ENCODE measurements at regions not wholly inside any gene's neighbourhood (a gene's known extent, or its start where the extent isn't known, plus 50 kb on each side); places are given as distances from the start of the nearest gene placed in this dataset.

GRCh38 chr2:8413589-8414135, 268.2 kb upstream of the ID2 start:
- ATAC-seq (ENCODE audit: low read depth in 2 of 2) (no peak), DNase-seq (no peak)
- Mint-ChIP-seq H3K36me3 (peaks cover 0 to 4% of the 10 kb centered on the region in 2 donors), H3K27ac (no peak overlapping the region), H3K9me3 (no peaks in the 10 kb centered on the region), H3K27me3 (peaks cover 55 to 69% (median 58%) of the 10 kb centered on the region in 3 donors), H3K4me1 (no peaks in the 10 kb centered on the region), H3K4me3 (no peak overlapping the region)

GRCh38 chr2:8414946-8415879, 266.6 kb upstream of the ID2 start:
- peaks cover 0 to 3% (median 0%) of the 10 kb centered on the region in 7 donors for H3K9me3 Mint-ChIP-seq
- ATAC-seq (ENCODE audit: low read depth in 2 of 2) (no peak), DNase-seq (no peak)
- H3K4me3 Mint-ChIP-seq: no peak overlapping the region
- peaks cover 57 to 71% (median 61%) of the 10 kb centered on the region in 3 donors for H3K27me3 Mint-ChIP-seq
- no peaks in the 10 kb centered on the region for H3K4me1 Mint-ChIP-seq
- H3K27ac Mint-ChIP-seq: no peak overlapping the region
- H3K36me3 Mint-ChIP-seq: peaks cover 0 to 4% of the 10 kb centered on the region in 2 donors

DNA sequence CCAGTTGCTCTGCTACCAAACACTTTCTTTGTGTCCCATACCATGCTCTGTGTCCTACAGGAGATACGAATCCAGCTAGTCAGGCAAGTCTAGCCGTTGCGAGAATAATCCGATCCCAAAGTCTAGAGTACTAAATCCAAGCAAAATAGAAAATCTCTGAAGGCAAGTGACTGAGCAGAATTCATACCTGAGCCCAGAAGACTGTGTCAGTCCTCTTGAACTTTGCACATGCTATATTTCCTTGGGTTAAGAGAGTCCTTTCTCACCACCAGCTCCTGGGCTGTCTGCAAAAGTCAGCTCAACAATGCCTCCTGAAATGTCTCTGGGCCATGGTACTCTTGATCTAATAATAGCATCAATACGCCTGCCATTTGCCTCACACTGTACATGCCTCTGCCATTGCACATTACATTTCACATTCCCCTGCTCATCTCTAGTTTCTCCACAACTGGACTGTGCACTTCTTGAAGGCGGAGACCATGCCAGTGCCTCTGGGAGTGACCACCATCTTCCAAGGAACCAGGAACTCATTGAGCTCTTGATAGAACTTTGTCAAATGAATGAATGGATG, 265.8 kb upstream of the ID2 start:
- Mint-ChIP-seq H3K27me3 (peaks cover 62 to 73% (median 65%) of the 10 kb centered on the region in 3 donors), H3K27ac (peak overlapping the region in 1 of 6 donors; percentile 14), H3K4me1 (no peaks in the 10 kb centered on the region), H3K4me3 (no peak overlapping the region), H3K36me3 (peaks cover 0 to 4% of the 10 kb centered on the region in 2 donors), H3K9me3 (peaks cover 0 to 3% (median 0%) of the 10 kb centered on the region in 7 donors)
- DNase-seq (no peak), ATAC-seq (ENCODE audit: low read depth in 2 of 2) (no peak)

DNA sequence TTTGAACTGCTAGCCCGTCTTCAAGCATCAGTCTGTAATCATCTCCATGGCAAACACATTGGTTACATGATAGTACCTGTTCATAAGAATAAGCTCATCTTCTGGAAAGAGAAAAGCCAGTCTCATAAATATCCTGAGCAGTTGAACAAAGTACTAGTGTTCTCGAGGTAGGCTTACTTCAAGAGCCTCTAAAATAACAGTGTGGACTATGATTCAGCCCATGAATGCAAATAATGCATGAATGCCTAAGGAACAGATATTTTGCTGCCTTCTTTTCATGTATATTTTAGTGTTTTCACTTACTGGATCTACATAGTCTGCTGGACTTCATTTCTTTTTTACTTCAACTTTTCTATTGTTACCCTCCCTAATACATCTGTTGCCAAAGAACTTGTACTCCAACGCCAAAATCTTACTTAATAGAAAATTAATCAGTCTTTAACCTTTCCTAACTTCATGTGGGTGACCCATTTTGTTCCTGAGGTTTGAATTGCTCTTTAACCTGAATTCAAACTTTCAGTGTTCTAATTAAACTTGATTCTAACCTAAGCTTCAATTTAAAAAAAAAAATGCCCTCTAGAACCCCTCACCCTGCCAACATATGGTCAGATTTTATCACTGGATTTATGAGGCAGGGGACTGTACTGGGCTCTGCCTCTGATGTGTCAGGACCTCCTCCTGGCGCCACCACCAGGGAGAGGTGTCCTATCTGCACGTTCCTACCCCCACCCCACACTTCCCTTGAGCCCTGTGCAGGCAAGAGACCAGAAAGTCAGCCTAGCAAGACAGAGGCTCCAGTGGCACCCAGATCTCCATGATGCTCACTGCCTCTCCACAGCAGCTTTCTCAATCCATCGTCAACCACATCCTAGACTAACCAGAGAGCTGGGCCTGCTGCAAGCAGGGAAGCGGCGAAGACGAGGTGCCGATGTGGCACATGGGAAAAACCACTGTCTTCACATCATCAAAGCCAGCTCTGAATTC, 264.7 kb upstream of the ID2 start:
- Mint-ChIP-seq H3K27me3 (peaks cover 57 to 68% (median 62%) of the 10 kb centered on the region in 3 donors), H3K27ac (no peak overlapping the region), H3K4me1 (no peaks in the 10 kb centered on the region), H3K9me3 (peaks cover 0 to 5% (median 0%) of the 10 kb centered on the region in 7 donors), H3K4me3 (peak overlapping the region in 1 of 8 donors; percentile 6), H3K36me3 (peaks cover 0 to 4% of the 10 kb centered on the region in 2 donors)
- ATAC-seq (ENCODE audit: low read depth in 2 of 2): no peak
- no peak for DNase-seq

- H3K4me1 Mint-ChIP-seq: no peaks in the 10 kb centered on the region
- ATAC-seq (ENCODE audit: low read depth in 2 of 2) (no peak), DNase-seq (no peak)
- peaks cover 0 to 5% (median 0%) of the 10 kb centered on the region in 7 donors for H3K9me3 Mint-ChIP-seq
- peaks cover 60 to 68% (median 64%) of the 10 kb centered on the region in 3 donors for H3K27me3 Mint-ChIP-seq
- no peak overlapping the region for H3K4me3 Mint-ChIP-seq
- H3K27ac Mint-ChIP-seq: no peak overlapping the region
- peaks cover 0 to 4% of the 10 kb centered on the region in 2 donors for H3K36me3 Mint-ChIP-seq
Measured at GRCh38 chr2:8418721-8419120, 263.1 kb upstream of the ID2 start.

DNA sequence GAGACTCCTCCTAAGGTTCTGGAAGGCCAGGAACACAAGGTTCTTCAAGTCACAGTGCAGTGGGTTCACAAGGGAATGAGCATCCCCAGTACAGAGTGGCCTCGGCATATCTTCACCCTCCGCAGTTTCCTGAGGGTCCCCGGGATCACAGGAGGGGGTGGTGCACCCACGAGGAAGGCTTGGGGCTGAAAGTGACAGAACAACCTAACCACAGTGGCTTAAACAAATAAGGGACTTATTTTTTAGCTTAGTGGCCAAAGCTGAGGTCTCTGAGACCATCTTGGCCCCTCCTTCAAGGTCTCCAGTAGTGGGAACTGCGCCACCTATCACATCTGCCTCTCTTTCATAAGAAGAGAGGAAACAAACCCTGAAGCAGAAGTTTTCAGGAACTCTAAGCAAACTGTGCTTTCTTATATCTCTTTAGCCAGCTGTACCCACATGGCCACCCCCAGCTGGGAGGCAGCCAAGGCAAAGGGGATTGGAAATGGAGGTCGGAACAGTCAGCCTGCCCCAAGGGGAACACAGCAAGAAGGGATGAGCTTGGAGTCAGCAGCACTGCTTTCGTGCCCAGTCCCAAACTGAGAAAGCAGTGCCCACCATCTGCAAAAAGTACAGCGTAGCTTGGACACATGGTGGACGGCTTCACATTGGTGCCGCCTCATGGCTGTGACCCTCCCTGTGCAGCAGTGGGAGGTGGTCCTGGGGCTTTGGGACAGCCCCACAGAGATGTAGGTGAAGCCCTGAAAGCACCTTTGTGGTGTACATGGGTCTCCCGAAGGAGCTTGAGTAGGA, 260.0 kb upstream of the ID2 start:
- H3K27ac Mint-ChIP-seq: no peak overlapping the region
- peaks cover 0 to 10% of the 10 kb centered on the region in 2 donors for H3K36me3 Mint-ChIP-seq
- H3K9me3 Mint-ChIP-seq: peaks cover 0 to 5% (median 0%) of the 10 kb centered on the region in 7 donors
- no peaks in the 10 kb centered on the region for H3K4me1 Mint-ChIP-seq
- no peak for DNase-seq
- no peak overlapping the region for H3K4me3 Mint-ChIP-seq
- no peak for ATAC-seq (ENCODE audit: low read depth in 2 of 2)
- peaks cover 59 to 74% (median 69%) of the 10 kb centered on the region in 3 donors for H3K27me3 Mint-ChIP-seq

GRCh38 chr2:8422450-8422800, 259.4 kb upstream of the ID2 start:
- Mint-ChIP-seq H3K9me3 (peaks cover 0 to 5% (median 0%) of the 10 kb centered on the region in 7 donors), H3K27ac (no peak overlapping the region), H3K27me3 (peaks cover 59 to 71% (median 66%) of the 10 kb centered on the region in 3 donors), H3K36me3 (peaks cover 0 to 10% of the 10 kb centered on the region in 2 donors), H3K4me3 (no peak overlapping the region), H3K4me1 (no peaks in the 10 kb centered on the region)
- DNase-seq: no peak
- no peak for ATAC-seq (ENCODE audit: low read depth in 2 of 2)

DNA sequence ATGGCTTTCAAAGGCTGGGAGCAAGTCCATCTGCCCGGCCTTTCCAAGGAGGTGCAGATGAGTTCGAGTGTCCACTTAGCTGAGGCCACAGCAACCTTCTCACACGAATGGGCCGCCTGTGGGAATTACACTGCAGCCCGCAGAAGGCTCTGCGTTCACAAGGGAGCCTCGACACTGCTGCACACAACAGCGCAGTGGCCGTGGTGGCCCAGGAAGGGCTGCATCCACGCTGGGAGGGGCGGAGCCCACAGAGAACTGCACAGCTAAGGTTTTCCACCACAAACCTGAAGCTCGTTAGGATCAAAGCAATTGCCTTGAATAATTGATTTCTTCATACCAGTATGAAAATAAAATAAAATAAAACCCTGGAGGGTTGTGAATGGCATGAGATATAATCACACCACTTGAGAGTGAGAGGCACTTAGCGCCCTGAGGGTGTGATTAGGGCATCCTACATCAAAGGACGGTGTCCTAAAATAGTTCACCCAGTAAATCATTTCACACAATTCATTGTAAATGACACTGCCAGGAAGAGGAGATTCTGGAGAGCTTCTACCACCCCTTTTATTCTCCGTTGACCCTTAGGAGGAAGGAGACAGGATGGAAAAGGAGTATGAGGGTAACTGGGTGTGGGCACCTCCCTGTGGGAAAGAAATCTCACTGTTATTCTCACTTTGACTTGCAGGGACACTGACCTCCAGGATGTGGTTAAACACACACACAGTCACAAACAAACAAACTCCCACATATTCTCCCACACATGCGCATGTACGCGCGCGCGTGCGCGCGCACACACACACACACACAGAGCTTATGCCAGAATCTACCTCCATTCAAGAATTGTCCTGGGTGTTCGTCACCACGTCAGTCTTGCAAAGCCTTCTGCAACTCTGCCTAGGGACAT, 256.6 kb upstream of the ID2 start:
- Mint-ChIP-seq H3K27ac (no peak overlapping the region), H3K4me3 (no peak overlapping the region), H3K4me1 (peaks cover 0 to 4% (median 0%) of the 10 kb centered on the region in 3 donors), H3K9me3 (peaks cover 0 to 11% (median 0%) of the 10 kb centered on the region in 7 donors), H3K36me3 (peaks cover 0 to 23% of the 10 kb centered on the region in 2 donors), H3K27me3 (peaks cover 54 to 64% (median 56%) of the 10 kb centered on the region in 3 donors)
- ATAC-seq (ENCODE audit: low read depth in 2 of 2): no peak
- DNase-seq: no peak

DNA sequence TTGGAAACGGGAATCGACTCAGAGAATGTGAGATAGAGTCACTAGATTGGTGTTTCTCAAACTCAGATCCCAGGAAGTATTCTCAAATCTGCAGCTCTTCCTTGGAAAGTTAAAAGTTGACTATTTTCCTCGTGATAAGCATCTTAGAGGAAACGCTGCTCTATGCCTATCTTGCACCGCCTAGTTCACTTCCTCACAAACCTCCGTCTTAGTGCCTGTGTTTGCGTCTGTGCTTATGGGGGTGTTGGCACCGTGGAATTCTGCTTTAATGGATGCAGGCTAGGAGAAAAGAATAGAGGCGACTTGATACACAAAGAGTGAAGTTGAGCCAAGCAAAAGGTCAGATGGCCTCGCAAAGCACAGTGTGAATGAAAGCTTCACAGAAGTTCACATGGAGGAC, 255.3 kb upstream of the ID2 start:
- peaks cover 0 to 4% (median 0%) of the 10 kb centered on the region in 3 donors for H3K4me1 Mint-ChIP-seq
- H3K4me3 Mint-ChIP-seq: peak overlapping the region in 1 of 8 donors; percentile 38
- no peak for ATAC-seq (ENCODE audit: low read depth in 2 of 2)
- H3K36me3 Mint-ChIP-seq: peaks cover 0 to 28% of the 10 kb centered on the region in 2 donors
- peaks cover 0 to 11% (median 0%) of the 10 kb centered on the region in 7 donors for H3K9me3 Mint-ChIP-seq
- no peak overlapping the region for H3K27ac Mint-ChIP-seq
- no peak for DNase-seq
- peaks cover 51 to 58% (median 53%) of the 10 kb centered on the region in 3 donors for H3K27me3 Mint-ChIP-seq

DNA sequence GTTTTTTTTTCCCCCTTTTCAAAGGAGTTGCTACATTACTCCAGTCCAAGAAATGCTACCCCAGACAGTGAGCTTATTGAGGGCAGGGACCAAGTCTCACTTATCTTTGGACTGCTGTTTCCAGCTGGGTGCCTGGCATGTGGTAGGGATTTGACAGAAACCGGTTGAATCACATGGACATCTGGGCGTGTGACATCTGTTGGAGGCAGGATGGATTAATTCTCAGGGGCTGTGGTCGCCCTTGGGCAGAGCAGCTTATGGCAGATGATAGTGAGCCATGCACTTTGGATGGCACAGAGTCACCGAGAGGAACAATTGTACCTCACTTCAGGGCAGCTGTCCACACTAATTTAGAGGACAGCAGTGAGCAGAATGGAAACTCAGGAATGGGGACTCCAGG, 254.6 kb upstream of the ID2 start:
- Mint-ChIP-seq H3K4me1 (peaks cover 0 to 4% (median 0%) of the 10 kb centered on the region in 3 donors), H3K27ac (no peak overlapping the region), H3K36me3 (peaks cover 0 to 28% of the 10 kb centered on the region in 2 donors), H3K9me3 (peaks cover 0 to 11% (median 0%) of the 10 kb centered on the region in 7 donors), H3K27me3 (peaks cover 46 to 52% (median 47%) of the 10 kb centered on the region in 3 donors), H3K4me3 (no peak overlapping the region)
- ATAC-seq (ENCODE audit: low read depth in 2 of 2) (no peak), DNase-seq (no peak)

- peaks cover 5 to 14% (median 7%) of the 10 kb centered on the region in 3 donors for H3K4me1 Mint-ChIP-seq
- H3K27ac Mint-ChIP-seq: no peak overlapping the region
- no peak for ATAC-seq (ENCODE audit: low read depth in 2 of 2)
- peaks cover 36 to 43% (median 37%) of the 10 kb centered on the region in 3 donors for H3K27me3 Mint-ChIP-seq
- H3K4me3 Mint-ChIP-seq: no peak overlapping the region
- H3K36me3 Mint-ChIP-seq: peaks cover 0 to 28% of the 10 kb centered on the region in 2 donors
- DNase-seq: no peak
- peaks cover 0 to 11% (median 0%) of the 10 kb centered on the region in 7 donors for H3K9me3 Mint-ChIP-seq
Measured at GRCh38 chr2:8430628-8431027, 251.2 kb upstream of the ID2 start.
